H9 (cell line): ENCODE measurements at regions not wholly inside any gene's neighbourhood (a gene's known extent, or its start where the extent isn't known, plus 50 kb on each side); places are given as distances from the start of the nearest gene placed in this dataset.

Experiments used
- DNase-seq: peaks from one replicate; pipeline ENCODE4 v3.0.0-alpha.2; 2017
- H2AFZ ChIP-seq: one replicate; pipeline ENCODE4 v1.6.1; 2013; ENCODE audit warnings: mild to moderate bottlenecking, low read length, control low read depth, moderate library complexity
- H2AK5ac ChIP-seq: 2 replicates; pipeline ENCODE4 v1.6.1; 2013; ENCODE audit warnings: low read length, control low read depth, mixed read lengths; ENCODE audit not compliant: insufficient read length
- H2BK120ac ChIP-seq: one replicate; pipeline ENCODE4 v1.6.1; 2013; ENCODE audit warnings: low read depth, mild to moderate bottlenecking, low read length, control low read depth, inconsistent platforms; ENCODE audit not compliant: poor library complexity, severe bottlenecking
- H2BK12ac ChIP-seq: 2 replicates; pipeline ENCODE4 v1.6.1; 2013; ENCODE audit warnings: low read length, control low read depth, mixed read lengths, low read depth; ENCODE audit not compliant: insufficient read length
- H2BK15ac ChIP-seq: 2 replicates; pipeline ENCODE4 v1.6.1; 2013; ENCODE audit warnings: low read depth, low read length, control low read depth
- H2BK20ac ChIP-seq: one replicate; pipeline ENCODE4 v1.6.1; 2013; ENCODE audit warnings: low read depth, mild to moderate bottlenecking, low read length, control low read depth, inconsistent platforms; ENCODE audit not compliant: poor library complexity, severe bottlenecking
- H2BK5ac ChIP-seq: 2 replicates; pipeline ENCODE4 v1.6.1; 2013; ENCODE audit warnings: low read length, control low read depth, mixed read lengths; ENCODE audit not compliant: insufficient read length
- H3K14ac ChIP-seq: 2 replicates; pipeline ENCODE4 v1.6.1; 2013; ENCODE audit warnings: low read length, control low read depth; ENCODE audit not compliant: insufficient read depth
- H3K18ac ChIP-seq: 2 replicates; pipeline ENCODE4 v1.6.1; 2013; ENCODE audit warnings: low read depth, mild to moderate bottlenecking, mixed read lengths, low read length, control low read depth; ENCODE audit not compliant: insufficient read length
- H3K23ac ChIP-seq: 2 replicates; pipeline ENCODE4 v1.6.1; 2013; ENCODE audit warnings: low read length, control low read depth, mixed read lengths, low read depth; ENCODE audit not compliant: insufficient read length
- H3K23me2 ChIP-seq: 2 replicates; pipeline ENCODE4 v1.6.1; 2013; ENCODE audit warnings: low read depth, mild to moderate bottlenecking, mixed read lengths, low read length, control low read depth; ENCODE audit not compliant: insufficient read length, poor library complexity, severe bottlenecking
- H3K27ac ChIP-seq: 2 replicates; pipeline ENCODE4 v1.5.1; 2013; ENCODE audit warnings: low read length, control low read depth, mixed read lengths, low read depth; ENCODE audit not compliant: insufficient read length
- H3K27me3 ChIP-seq: 2 replicates; pipeline ENCODE4 v1.6.1; 2013; ENCODE audit warnings: low read length, control low read depth, inconsistent platforms; ENCODE audit not compliant: insufficient read depth
- H3K4ac ChIP-seq: 2 replicates; pipeline ENCODE4 v1.6.1; 2013; ENCODE audit warnings: low read depth, mild to moderate bottlenecking, control low read depth, inconsistent platforms, low read length, moderate library complexity
- H3K4me1 ChIP-seq: 2 replicates; pipeline ENCODE4 v1.6.1; 2013; ENCODE audit warnings: low read length, control low read depth, inconsistent platforms; ENCODE audit not compliant: insufficient read depth
- H3K4me2 ChIP-seq: 2 replicates; pipeline ENCODE4 v1.6.1; 2013; ENCODE audit warnings: low read length, control low read depth, mixed read lengths; ENCODE audit not compliant: insufficient read length, insufficient read depth
- H3K56ac ChIP-seq: 2 replicates; pipeline ENCODE4 v1.6.1; 2013; ENCODE audit warnings: low read depth, mild to moderate bottlenecking, mixed read lengths, low read length, control low read depth; ENCODE audit not compliant: insufficient read length
- H3K79me1 ChIP-seq: 2 replicates; pipeline ENCODE4 v1.6.1; 2013; ENCODE audit warnings: low read depth, mild to moderate bottlenecking, moderate library complexity, low read length, control low read depth, inconsistent platforms; ENCODE audit not compliant: insufficient read depth, poor library complexity, severe bottlenecking
- H3K79me2 ChIP-seq: 2 replicates; pipeline ENCODE4 v1.6.1; 2013; ENCODE audit warnings: low read length, control low read depth, inconsistent platforms; ENCODE audit not compliant: insufficient read depth
- H3K9ac ChIP-seq: 2 replicates; pipeline ENCODE4 v1.6.1; 2013; ENCODE audit warnings: low read length, control low read depth, mixed read lengths; ENCODE audit not compliant: insufficient read length; ENCODE audit errors: extremely low read depth
- H3K9me3 ChIP-seq: one replicate; pipeline ENCODE4 v1.6.1; 2013; ENCODE audit warnings: low read depth, low read length, inconsistent platforms; ENCODE audit not compliant: control insufficient read depth
- H3T11ph ChIP-seq: one replicate; pipeline ENCODE4 v1.6.1; 2013; ENCODE audit warnings: mild to moderate bottlenecking, low read length, control low read depth, inconsistent platforms
- H4K20me1 ChIP-seq: one replicate; pipeline ENCODE4 v1.6.1; 2013; ENCODE audit not compliant: control insufficient read depth, insufficient read length, insufficient read depth
- H4K5ac ChIP-seq: 2 replicates; pipeline ENCODE4 v1.6.1; 2013; ENCODE audit warnings: low read depth, mild to moderate bottlenecking, mixed read lengths, low read length, control low read depth; ENCODE audit not compliant: insufficient read length
- H4K8ac ChIP-seq: replicated peaks from 2 replicates; pipeline ENCODE4 v1.6.1; 2013; ENCODE audit warnings: low read length, control low read depth, mixed read lengths, low read depth; ENCODE audit not compliant: insufficient read length
- H4K91ac ChIP-seq: 2 replicates; pipeline ENCODE4 v1.6.1; 2013; ENCODE audit warnings: low read depth, mild to moderate bottlenecking, moderate library complexity, mixed read lengths, low read length, control low read depth; ENCODE audit not compliant: insufficient read length
- H3K27ac Mint-ChIP-seq, 3 experiments: 2 replicates in 2 of 3; 3 replicates in 1 of 3; pipeline ENCODE4 v1.8.0; 2020 to 2021; ENCODE audit warnings: mixed read lengths in 3 of 3, mild to moderate bottlenecking in 1 of 3, moderate library complexity in 1 of 3
- H3K27me3 Mint-ChIP-seq: 2 replicates; pipeline ENCODE4 v1.8.0; 2021; ENCODE audit warnings: low read depth, mild to moderate bottlenecking, moderate library complexity, mixed read lengths
- H3K36me3 Mint-ChIP-seq, 3 experiments: 2 replicates in 2 of 3; 3 replicates in 1 of 3; pipeline ENCODE4 v1.8.0; 2020 to 2021; ENCODE audit warnings: low read depth in 3 of 3, mixed read lengths in 3 of 3; ENCODE audit not compliant: insufficient read depth in 1 of 3
- H3K4me1 Mint-ChIP-seq, 2 experiments: 2 replicates each; pipeline ENCODE4 v1.8.0; 2020; ENCODE audit warnings: mixed read lengths in 2 of 2
- H3K4me3 Mint-ChIP-seq, 2 experiments: 2 replicates in 1 of 2; 3 replicates in 1 of 2; pipeline ENCODE4 v1.8.0; 2020 to 2021; ENCODE audit warnings: mild to moderate bottlenecking in 2 of 2, mixed read lengths in 2 of 2, moderate library complexity in 1 of 2
- H3K9me3 Mint-ChIP-seq, 2 experiments: 2 replicates in 1 of 2; 3 replicates in 1 of 2; pipeline ENCODE4 v1.8.0; 2020; ENCODE audit warnings: mild to moderate bottlenecking in 2 of 2, mixed read lengths in 2 of 2, moderate library complexity in 1 of 2
- CTCF ChIP-seq: fragments of 200-600 bp; sonication (generic); conservative IDR thresholded peaks from 3 replicates; pipeline ENCODE4 v1.8.0; 2021; ENCODE audit warnings: antibody characterized with exemption, mild to moderate bottlenecking
- WGBS: extraction: QIAGEN DNeasy Blood & Tissue Kit; methylation state at CpG from one replicate; pipeline ENCODE4 v1.1.7; 2013; ENCODE audit warnings: missing lambda C conversion rate, low lambda C conversion rate, mixed read lengths; ENCODE audit not compliant: insufficient read length; ENCODE audit errors: extremely low coverage; 5-methylcytosine and 5-hydroxymethylcytosine counted together

GRCh38 chr7:68133045-68133444 lies 1136.4 kb downstream of the TYW1 start:
- H3K27me3 Mint-ChIP-seq: peaks cover 6% of the 10 kb centered on the region
- H2BK5ac ChIP-seq: no peak overlapping the region
- no peak overlapping the region for H3K4me2 ChIP-seq

More at GRCh38 chr7:68133045-68133444, 1136.4 kb downstream of the TYW1 start:
- Histone ChIP-seq H3K56ac (no peak overlapping the region), H2BK12ac (no peak overlapping the region), H3K9me3 (no peaks in the 10 kb centered on the region), H3K18ac (no peak overlapping the region), H3K79me1 (no peaks in the 10 kb centered on the region), H4K8ac (no peak overlapping the region), H2AFZ (no peak overlapping the region), H3K4ac (no peak overlapping the region), H3K23me2 (no peaks in the 10 kb centered on the region), H3K27me3 (no peaks in the 10 kb centered on the region), H3K4me1 (no peaks in the 10 kb centered on the region), H2BK15ac (no peak overlapping the region), H3K14ac (no peak overlapping the region), H3K9ac (no peak overlapping the region), H4K20me1 (no peaks in the 10 kb centered on the region), H3T11ph (no peak overlapping the region), H3K79me2 (no peaks in the 10 kb centered on the region), H2AK5ac (no peak overlapping the region), H2BK120ac (no peak overlapping the region), H2BK20ac (no peak overlapping the region), H4K5ac (no peak overlapping the region), H4K91ac (no peak overlapping the region), H3K27ac (no peak overlapping the region), H3K23ac (no peak overlapping the region)
- no peak overlapping the region for H3K4me3 Mint-ChIP-seq
- no CpG with 5 or more reads among the region's 6 CpGs for WGBS
- no peak for DNase-seq
- H3K9me3 Mint-ChIP-seq: no peaks in the 10 kb centered on the region; a peak in 2 of 5 replicates
- H3K27ac Mint-ChIP-seq: no peak overlapping the region
- no peaks in the 10 kb centered on the region for H3K4me1 Mint-ChIP-seq
- TF ChIP-seq CTCF: no peak
- H3K36me3 Mint-ChIP-seq: no peaks in the 10 kb centered on the region
